ENCODE measurements at regions not wholly inside any gene's neighbourhood (a gene's known extent, or its start where the extent isn't known, plus 50 kb on each side); places are given as distances from the start of the nearest gene placed in this dataset.

GRCh38 chr16:86120201-86121192 lies 221.5 kb downstream of the IRF8 start:
- no peak for DNase-seq (ENCODE audit: low spot score in 2 of 2, unreplicated experiment in 2 of 2)
- H3K9me3 Mint-ChIP-seq: no peaks in the 10 kb centered on the region
- peaks cover 60% of the 10 kb centered on the region for H3K27me3 Mint-ChIP-seq (ENCODE audit: low read depth)
- no peak overlapping the region for H3K27ac Mint-ChIP-seq
- peaks cover 16% of the 10 kb centered on the region for H3K4me1 Mint-ChIP-seq
- H3K36me3 Mint-ChIP-seq: no peaks in the 10 kb centered on the region
- H3K4me3 Mint-ChIP-seq: no peak overlapping the region
- no peak for TF ChIP-seq CTCF (IDR thresholded peaks at IDR 0.05; ENCODE audit: unreplicated experiment)

- Mint-ChIP-seq H3K27me3 (ENCODE audit: low read depth) (peaks cover 57% of the 10 kb centered on the region), H3K36me3 (no peaks in the 10 kb centered on the region), H3K4me3 (no peak overlapping the region), H3K27ac (no peak overlapping the region), H3K9me3 (no peaks in the 10 kb centered on the region), H3K4me1 (peaks cover 16% of the 10 kb centered on the region)
- no peak for DNase-seq (ENCODE audit: low spot score in 2 of 2, unreplicated experiment in 2 of 2)
- no peak for TF ChIP-seq CTCF (IDR thresholded peaks at IDR 0.05; ENCODE audit: unreplicated experiment)
Measured at GRCh38 chr16:86121374-86122010, 222.5 kb downstream of the IRF8 start.

GRCh38 chr16:86122681-86123342 lies 223.8 kb downstream of the IRF8 start:
- Mint-ChIP-seq H3K27me3 (ENCODE audit: low read depth) (peaks cover 58% of the 10 kb centered on the region), H3K27ac (no peak overlapping the region), H3K36me3 (no peaks in the 10 kb centered on the region), H3K4me3 (no peak overlapping the region), H3K4me1 (peaks cover 11% of the 10 kb centered on the region), H3K9me3 (no peaks in the 10 kb centered on the region)
- no peak for DNase-seq (ENCODE audit: low spot score in 2 of 2, unreplicated experiment in 2 of 2)
- TF ChIP-seq CTCF (IDR thresholded peaks at IDR 0.05; ENCODE audit: unreplicated experiment): no peak

- DNase-seq (ENCODE audit: low spot score in 2 of 2, unreplicated experiment in 2 of 2): no peak
- H3K27me3 Mint-ChIP-seq (ENCODE audit: low read depth): peaks cover 49% of the 10 kb centered on the region
- no peak overlapping the region for H3K4me3 Mint-ChIP-seq
- no peaks in the 10 kb centered on the region for H3K36me3 Mint-ChIP-seq
- no peaks in the 10 kb centered on the region for H3K9me3 Mint-ChIP-seq
- H3K27ac Mint-ChIP-seq: no peak overlapping the region
- TF ChIP-seq CTCF (IDR thresholded peaks at IDR 0.05; ENCODE audit: unreplicated experiment): no peak
- H3K4me1 Mint-ChIP-seq: peaks cover 7% of the 10 kb centered on the region
Measured at GRCh38 chr16:86124321-86124720, 225.4 kb downstream of the IRF8 start.

GRCh38 chr16:86126891-86127290 lies 227.9 kb downstream of the IRF8 start:
- no peak for TF ChIP-seq CTCF (IDR thresholded peaks at IDR 0.05; ENCODE audit: unreplicated experiment)
- Mint-ChIP-seq H3K4me1 (peaks cover 3% of the 10 kb centered on the region), H3K27ac (no peak overlapping the region), H3K36me3 (no peaks in the 10 kb centered on the region), H3K9me3 (no peaks in the 10 kb centered on the region), H3K27me3 (ENCODE audit: low read depth) (peaks cover 33% of the 10 kb centered on the region), H3K4me3 (no peak overlapping the region)
- DNase-seq (ENCODE audit: low spot score in 2 of 2, unreplicated experiment in 2 of 2): no peak

Measured in mesothelial cell of epicardium (in vitro differentiated cells).